NCI-H2107 treated with DMSO at 0.1 percent for 48 hours (cell line): ENCODE measurements at regions not wholly inside any gene's neighbourhood (a gene's known extent, or its start where the extent isn't known, plus 50 kb on each side); places are given as distances from the start of the nearest gene placed in this dataset.

Source experiments
- DNase-seq: peaks from one replicate; lab custom pipeline; 2025; ENCODE audit not compliant: unreplicated experiment; lab: John Stamatoyannopoulos, UW

GRCh38 chr2:239717706-239718105, 307.4 kb downstream of the NDUFA10 start:
- DNase-seq: no peak

DNA sequence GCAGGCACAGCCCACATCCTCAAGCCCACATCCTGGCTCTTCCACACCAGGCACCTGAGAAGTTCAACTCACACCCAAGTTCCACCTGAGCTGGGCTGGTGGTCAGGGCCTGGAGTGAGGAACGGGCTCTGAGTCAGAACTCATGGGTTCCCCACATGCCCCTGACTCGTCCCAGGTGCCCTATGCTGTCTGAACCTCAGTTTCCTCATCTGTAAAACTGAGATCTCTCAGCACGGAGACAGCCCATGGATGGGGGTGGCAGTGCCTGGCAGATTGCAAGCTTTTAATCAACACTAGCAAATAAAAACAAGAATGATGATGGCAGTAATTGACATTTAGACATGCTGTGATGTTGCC, 307.8 kb downstream of the NDUFA10 start:
- no peak for DNase-seq

GRCh38 chr2:239716536-239717318, 308.4 kb downstream of the NDUFA10 start:
- no peak for DNase-seq

DNA sequence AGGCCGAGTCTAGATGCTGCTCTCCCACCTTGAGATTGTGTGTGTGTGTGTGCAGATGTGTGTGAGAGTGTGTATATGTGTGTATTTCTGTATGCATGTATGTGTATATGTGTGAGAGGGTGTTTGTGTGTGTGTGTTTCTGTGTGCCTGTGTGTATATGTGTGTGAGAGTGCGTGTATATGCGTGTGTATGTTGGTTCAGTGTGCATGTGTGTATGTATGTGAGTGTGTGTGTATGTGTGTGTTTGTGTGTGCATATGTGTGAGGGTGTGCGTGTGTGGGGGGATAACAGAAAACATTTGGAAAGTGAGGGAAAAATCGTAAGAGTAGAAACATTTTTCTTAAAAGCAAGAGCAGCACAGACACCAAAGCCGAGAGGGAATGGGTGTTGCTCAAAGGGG, 309.1 kb downstream of the NDUFA10 start:
- no peak for DNase-seq

DNA sequence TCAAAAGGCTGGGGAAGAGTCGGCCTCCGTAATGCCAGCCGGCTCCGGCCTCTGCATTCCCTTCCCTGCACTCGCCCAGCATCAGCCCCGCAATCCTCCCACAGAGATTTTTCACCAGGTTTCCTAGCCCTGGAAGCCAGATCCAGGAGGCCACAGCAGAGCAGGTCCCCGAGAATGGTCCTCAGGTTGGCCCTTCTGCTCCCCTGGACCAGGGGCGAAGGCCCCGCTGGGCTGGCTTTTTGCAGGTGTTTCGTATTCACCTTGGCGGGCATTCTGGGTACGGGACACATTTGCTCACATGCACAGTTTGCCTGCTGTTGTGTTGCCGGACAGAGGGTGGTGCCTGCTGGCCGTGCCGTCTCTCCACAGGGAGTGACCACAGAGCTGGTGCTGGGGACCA, 309.5 kb downstream of the NDUFA10 start:
- DNase-seq: no peak

DNA sequence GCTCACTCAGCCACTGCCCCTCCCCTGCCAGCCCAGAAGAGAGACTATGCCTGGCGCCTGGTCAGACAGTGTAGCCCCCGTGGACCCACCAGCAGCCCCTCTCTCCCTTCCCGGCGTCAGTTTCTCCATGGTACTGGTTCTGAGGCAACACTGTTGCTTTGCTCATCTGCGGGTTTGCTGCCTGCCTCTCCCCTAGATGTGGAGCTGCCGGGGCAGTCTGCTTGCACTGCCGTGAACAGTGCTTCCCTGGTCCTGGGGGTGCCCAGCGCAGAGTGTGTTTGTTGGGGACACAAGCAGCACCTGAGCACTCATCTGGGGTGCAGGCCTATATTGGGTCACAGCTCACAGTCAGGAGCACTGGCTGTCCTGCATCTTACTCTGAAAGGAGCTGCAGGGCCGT, 309.9 kb downstream of the NDUFA10 start:
- DNase-seq: no peak

- DNase-seq: no peak
Observed at GRCh38 chr2:239714116-239714515, 311.0 kb downstream of the NDUFA10 start.

DNA sequence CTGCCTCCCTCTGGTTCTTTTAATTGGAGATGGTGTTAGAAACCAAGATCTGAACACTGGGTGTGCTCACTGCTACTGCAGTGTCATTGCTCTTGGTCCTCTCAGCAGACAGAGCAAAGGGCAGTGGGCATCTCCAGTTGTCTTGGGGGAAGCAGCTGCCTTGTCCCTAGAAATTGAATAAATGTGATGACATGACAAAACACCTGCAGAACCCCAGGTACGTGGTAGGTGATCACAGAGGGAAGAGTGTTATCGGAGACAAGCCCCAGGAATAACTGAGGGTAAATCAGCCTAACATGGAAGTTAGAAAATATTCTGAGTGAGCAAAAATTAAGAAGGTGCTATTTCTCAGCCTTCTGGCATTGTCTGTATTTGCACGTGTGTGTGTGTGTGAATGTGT, 311.9 kb upstream of the HDAC4 start:
- DNase-seq: no peak

DNA sequence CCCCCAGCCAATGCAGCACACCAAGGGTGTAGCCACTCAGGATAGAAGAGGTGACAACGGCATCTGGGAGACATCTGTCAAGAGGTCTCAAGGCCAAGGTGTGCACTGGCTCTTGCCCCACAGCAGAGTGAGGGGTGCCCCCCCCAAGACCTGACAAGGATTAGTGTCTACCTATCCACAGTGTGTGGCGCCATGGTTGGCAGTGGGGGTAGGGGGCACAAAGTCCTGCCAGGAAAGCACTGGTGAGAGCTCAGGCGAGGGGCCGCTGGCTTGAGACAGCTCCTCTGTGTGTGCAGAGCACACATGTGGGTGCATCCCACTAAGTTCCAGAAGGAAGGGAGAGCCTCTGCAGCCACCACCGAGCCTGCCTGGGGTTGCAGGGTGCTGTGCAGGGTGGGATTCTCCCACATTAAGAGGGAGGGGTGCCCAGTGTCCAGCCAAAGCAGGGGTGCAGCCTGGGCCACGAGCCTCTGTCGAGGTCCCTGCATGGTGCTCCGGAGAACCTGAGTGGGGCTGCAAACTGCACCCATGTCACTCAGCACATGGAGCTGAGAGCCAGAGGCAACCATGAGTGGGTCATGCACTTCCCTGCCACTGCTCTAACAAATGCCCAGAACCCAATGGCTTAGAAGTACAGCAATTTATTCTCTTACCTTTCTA, 311.2 kb upstream of the HDAC4 start:
- no peak for DNase-seq

DNA sequence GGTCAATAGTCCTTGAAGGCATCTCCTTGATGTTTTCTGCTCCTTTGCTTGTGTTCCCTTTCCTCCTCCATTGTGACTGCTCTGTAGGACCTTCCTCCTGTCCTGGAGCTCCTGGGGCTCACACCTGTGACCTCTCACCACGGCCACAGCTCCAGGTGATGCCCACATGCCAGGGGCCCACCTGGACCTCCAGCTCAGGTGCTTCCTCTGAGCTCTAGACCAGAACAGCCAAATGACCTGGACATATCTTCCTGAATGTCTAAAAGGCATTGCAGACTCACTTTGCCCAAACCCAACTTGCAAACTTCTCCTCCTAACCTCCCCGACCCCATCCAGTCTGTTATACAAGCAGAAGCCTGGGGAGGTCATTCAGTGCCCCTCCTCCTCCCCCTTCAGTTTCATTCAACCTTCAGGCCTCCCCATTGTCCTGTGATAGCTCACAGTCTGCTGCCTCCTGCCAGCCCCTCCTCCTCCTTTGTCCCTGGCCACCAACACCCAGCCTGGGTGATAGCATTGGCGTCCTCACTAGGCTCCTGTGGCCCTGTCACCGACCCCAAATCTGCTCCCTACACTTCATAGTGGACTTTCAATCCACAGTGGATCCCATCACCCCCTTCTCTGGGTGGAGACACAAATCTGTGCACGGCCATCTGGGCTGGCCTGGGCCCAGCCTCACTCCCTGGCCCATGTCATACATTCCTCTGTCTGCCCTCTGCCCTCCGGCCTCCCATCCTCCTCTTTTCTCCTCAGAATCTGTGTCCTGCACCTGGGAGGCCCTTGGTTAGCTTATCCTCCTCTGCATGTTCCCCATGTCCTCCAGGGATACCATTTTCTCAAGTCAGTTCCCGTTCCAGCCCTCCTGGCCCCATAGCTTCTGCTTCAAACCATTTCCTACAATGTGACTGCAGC, 310.4 kb upstream of the HDAC4 start:
- no peak for DNase-seq

DNA sequence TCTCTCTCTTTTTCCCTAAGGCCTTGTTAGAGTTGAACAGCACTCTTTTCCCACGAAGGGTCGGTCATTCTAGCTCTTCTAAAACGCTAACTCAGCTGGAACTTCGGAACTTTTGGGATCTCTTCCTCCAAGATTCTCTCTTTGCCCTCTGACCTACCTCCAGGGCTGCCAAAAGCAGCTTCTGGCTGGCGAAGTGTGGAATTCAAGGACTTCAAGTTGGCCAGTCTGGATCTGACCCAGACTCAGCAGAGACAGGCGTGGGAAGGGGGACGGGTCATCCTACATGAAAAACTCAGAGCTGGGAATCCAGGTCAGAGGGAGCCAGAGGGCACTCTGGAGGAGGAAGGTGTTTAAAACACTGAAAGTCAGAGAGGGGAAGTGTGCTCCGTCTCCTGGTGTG, 305.5 kb upstream of the HDAC4 start:
- no peak for DNase-seq

GRCh38 chr2:239704737-239705136, 303.9 kb upstream of the HDAC4 start:
- no peak for DNase-seq

GRCh38 chr2:239703834-239704233, 303.0 kb upstream of the HDAC4 start:
- no peak for DNase-seq

- no peak for DNase-seq
Observed at GRCh38 chr2:239700686-239701345, 300.0 kb upstream of the HDAC4 start.

DNA sequence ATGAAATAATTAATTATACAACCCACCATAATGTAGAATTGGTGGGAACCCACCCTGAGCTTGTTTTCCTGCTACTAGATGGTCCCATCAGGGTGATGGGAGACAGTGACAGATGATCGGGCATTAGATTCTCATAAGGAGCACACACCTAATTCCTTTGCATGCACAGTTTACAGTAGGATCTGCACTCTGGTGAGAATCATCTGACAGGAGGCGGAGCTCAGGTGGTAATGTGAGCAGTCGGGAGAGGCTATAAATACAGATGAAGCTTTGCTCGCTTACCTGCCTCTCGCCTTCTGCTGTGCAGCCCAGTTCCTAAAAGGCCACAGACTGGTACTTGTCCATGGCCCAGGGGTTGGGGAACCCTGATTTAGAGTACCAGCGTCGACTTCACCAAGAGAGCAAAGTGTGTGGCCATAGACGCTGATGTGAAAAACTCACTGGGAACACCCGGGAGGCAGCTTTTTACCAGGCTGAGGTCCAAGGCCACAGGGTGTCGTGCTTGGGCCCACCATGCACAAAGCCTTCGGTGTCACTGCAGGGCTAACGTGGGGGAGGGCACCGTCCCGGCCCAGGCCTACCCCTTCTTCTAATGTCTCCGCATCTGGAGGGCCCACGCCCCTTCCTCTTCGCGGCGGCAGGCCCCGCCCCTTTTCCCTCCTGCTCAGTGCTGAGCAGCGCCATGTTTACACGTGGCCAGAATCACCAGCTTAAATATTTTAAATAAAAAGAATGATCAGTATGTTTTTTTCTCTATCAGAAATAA, 296.8 kb upstream of the HDAC4 start:
- DNase-seq: peak; percentile 3

DNA sequence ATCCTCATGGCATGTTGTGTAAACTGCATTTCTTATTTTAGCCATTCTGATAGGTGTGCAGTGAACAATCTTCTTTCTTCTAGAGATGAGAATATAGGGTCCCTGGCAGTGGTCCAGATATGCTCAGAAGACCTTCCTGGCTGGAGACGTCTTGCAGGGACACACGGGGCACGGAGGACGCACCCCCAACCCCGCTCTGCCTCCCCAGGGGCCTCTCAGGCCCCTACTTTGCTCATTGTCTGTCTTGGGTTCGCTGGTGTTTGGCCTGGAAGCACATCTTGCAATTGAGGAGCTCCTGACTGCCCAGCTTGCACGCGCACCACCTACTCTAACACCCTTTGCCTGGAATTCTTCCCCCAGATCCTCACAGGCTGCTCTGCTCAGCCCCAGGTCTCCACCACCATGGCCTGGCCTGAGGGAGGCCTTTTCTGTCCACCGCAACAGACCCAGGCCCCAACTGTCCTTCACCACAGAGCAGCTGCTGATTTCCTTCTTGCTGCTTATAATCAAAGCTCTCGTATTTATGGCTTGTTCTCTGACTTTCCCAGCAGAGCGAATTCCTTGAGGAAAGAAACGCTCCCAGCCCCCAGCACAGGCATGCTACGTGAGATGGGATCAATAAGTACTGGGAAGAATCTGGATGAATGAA, 295.9 kb upstream of the HDAC4 start:
- no peak for DNase-seq

- no peak for DNase-seq
Observed at GRCh38 chr2:239695728-239696240, 295.0 kb upstream of the HDAC4 start.

GRCh38 chr2:239695106-239695727, 294.4 kb upstream of the HDAC4 start:
- no peak for DNase-seq

DNA sequence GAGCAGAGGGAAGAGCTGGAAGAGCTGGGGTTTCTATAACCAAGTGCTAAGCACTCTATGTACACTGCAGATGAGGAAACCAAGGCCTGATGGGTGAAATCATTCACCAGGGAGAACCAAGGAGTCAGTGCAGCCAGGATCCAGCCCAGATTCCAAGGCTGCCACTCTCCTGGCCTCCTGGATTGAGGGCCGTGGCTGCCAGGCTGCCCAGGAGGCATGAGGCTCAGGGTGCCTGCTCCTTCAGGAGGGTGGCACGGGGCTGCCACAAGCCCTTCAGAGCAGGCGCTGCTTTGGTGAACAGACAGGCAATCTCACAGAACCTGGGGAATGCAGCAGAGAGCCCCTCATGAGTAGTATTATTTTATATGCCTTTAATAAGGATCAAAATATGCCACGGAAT, 293.7 kb upstream of the HDAC4 start:
- no peak for DNase-seq
